WTC11 (cell line): ENCODE measurements at regions not wholly inside any gene's neighbourhood (a gene's known extent, or its start where the extent isn't known, plus 50 kb on each side); places are given as distances from the start of the nearest gene placed in this dataset.

Experiments used
- CTCF ChIP-seq: fragments of 200-600 bp; IDR thresholded peaks from 2 replicates; pipeline ENCODE4 v1.8.0; 2022; ENCODE audit warnings: antibody characterized with exemption
- RELA ChIP-seq: sonication (generic); formaldehyde crosslinking; IDR thresholded peaks from 2 replicates; pipeline ENCODE4 v1.8.1; 2022; ENCODE audit warnings: missing genetic modification reagents, mild to moderate bottlenecking, borderline replicate concordance
- TEAD4 ChIP-seq: sonication (generic); formaldehyde crosslinking; IDR thresholded peaks from 2 replicates; pipeline ENCODE4 v1.8.0; 2022; ENCODE audit warnings: mild to moderate bottlenecking, missing genetic modification reagents
- ZNF317 ChIP-seq: sonication (generic); formaldehyde crosslinking; IDR thresholded peaks from 2 replicates; pipeline ENCODE4 v1.8.1; 2023; ENCODE audit warnings: low read depth, mild to moderate bottlenecking, moderate library complexity, missing genetic modification reagents, borderline replicate concordance
- TF ChIP-seq, protein P1 (sequence below): sonication (generic); formaldehyde crosslinking; IDR thresholded peaks from 2 replicates; pipeline ENCODE4 v1.8.0; 2022; ENCODE audit warnings: mild to moderate bottlenecking, missing genetic modification reagents
- TF ChIP-seq, protein P2 (sequence below): sonication (generic); formaldehyde crosslinking; IDR thresholded peaks from 2 replicates; pipeline ENCODE4 v1.8.0; 2022; ENCODE audit warnings: mild to moderate bottlenecking, missing genetic modification reagents
- TF ChIP-seq, protein P3 (sequence below): fragments of 250-450 bp; sonication (Bioruptor Pico); IDR thresholded peaks from 2 replicates; pipeline ENCODE4 v2.1.2; 2022; ENCODE audit warnings: mild to moderate bottlenecking, moderate library complexity

DNA sequence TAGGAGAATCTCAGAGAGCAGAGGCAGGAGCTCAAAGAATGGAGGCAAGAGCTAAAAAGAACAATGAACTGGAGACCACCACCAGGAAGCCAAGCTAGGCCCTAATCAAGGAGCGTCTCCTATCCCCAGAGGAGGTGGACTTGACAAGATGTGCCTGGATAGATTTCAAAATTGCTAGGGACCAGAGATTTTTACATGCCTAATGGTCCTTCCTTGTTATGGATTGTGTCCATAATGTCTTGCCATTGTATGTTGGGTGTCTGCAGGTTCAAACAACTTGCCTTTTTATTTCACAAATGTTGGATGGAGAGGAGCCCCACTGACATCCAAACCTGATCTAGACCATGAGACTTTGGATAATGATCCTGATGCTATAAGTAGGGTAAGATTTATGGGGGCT is 88.2 kb upstream of the TP53I11 start:
- TF ChIP-seq CTCF (no peak), TEAD4 (CRISPR knock-in tag) (no peak), RELA (CRISPR knock-in tag) (no peak), ZNF317 (no peak)
- TF ChIP-seq, protein P1, sequence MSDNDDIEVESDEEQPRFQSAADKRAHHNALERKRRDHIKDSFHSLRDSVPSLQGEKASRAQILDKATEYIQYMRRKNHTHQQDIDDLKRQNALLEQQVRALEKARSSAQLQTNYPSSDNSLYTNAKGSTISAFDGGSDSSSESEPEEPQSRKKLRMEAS (CRISPR knock-in tag): no peak
- TF ChIP-seq, protein P2, sequence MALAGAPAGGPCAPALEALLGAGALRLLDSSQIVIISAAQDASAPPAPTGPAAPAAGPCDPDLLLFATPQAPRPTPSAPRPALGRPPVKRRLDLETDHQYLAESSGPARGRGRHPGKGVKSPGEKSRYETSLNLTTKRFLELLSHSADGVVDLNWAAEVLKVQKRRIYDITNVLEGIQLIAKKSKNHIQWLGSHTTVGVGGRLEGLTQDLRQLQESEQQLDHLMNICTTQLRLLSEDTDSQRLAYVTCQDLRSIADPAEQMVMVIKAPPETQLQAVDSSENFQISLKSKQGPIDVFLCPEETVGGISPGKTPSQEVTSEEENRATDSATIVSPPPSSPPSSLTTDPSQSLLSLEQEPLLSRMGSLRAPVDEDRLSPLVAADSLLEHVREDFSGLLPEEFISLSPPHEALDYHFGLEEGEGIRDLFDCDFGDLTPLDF (CRISPR knock-in tag): no peak
- TF ChIP-seq, protein P3, sequence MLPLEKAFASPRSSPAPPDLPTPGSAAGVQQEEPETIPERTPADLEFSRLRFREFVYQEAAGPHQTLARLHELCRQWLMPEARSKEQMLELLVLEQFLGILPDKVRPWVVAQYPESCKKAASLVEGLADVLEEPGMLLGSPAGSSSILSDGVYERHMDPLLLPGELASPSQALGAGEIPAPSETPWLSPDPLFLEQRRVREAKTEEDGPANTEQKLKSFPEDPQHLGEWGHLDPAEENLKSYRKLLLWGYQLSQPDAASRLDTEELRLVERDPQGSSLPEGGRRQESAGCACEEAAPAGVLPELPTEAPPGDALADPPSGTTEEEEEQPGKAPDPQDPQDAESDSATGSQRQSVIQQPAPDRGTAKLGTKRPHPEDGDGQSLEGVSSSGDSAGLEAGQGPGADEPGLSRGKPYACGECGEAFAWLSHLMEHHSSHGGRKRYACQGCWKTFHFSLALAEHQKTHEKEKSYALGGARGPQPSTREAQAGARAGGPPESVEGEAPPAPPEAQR (CRISPR knock-in tag): no peak
